Glomerular visceral epithelial cell (primary cell): ENCODE measurements at regions not wholly inside any gene's neighbourhood (a gene's known extent, or its start where the extent isn't known, plus 50 kb on each side); places are given as distances from the start of the nearest gene placed in this dataset.
"Not testable (repeated sequence)": the region's sequence is repeated elsewhere in the genome, so short reads cannot be mapped to it uniquely, and the experiment has no call there.

ENCODE experiments used
- DNase-seq: peaks from one replicate; pipeline ENCODE4 v3.0.0-alpha.2; 2016; ENCODE audit errors: extremely low spot score

- DNase-seq = no peak
Measured at GRCh38 chr16:86955136-86955855, 361.9 kb downstream of the C16orf95 start.

GRCh38 chr16:86956437-86956836, 360.8 kb downstream of the C16orf95 start:
- DNase-seq = no peak

DNA sequence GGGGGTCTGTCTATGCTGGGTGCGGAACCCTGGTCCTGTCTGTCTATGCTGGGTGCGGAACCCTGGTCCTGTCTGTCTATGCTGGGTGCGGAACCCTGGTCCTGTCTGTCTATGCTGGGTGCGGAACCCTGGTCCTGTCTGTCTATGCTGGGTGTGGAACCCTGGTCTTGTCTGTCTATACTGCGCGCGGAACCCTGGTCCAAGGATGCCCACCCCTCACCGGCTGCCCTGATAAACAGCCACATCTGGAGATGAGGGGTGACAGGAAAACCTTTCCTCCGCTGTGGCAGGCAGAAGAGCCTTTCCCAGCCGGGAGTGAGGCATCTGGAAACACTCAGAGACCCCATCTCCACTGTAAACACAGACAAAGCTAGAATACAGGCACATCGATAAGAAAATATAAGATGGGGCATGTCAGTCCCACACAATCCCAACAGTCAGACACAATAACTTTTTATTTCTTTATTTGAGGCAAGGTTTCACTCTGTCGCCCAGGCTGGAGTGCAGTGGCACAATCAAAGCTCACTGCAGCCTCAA, 359.5 kb downstream of the C16orf95 start:
- not testable (repeated sequence) for DNase-seq

DNA sequence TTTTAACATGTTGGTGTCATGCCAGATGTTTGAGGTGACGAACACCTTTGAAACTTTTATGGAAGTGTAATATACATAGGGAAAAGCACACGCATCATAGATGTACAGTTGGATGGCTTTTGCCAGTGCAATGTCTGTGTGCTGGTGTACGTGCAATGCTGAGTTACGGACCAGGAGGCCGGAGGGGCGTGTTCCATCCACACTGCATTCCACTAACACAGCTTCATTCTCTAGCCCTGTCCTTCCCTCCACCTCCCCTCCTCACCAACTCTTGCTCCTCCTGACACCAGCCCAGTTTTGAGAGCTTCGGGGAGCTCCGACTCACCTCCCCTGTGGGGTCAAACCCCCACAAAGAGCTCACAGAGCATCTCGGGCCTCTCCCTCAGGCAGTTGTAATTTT, 358.8 kb downstream of the C16orf95 start:
- DNase-seq = no peak

DNA sequence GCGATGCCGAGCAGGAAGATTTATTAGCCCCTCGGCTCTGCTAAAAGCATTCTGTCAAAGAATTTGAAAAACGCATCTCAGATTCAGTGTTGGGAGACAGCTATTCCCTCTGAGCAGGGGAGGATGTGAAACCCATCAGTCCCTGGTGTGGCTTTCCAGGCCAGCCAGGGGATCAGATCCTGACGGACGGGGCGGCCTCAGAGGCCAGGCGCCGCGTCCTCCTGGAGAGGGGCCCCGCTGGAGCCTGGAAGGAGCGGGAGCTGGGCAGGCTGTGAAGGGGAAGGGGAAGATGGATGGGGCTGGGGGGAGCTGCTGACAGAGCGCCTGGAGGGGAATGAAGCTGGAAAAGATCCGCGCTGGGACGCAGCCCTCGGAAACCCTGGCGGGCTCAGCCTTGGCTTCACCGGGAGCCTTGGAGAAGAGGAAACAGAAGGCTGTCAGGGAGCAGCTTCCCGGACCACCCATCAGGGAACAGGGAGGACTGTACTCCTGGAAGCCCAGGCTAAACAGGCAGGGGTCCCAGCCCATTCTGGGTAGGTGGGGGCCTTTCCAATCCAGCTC, 358.0 kb downstream of the C16orf95 start:
- no peak for DNase-seq

- DNase-seq = no peak
Measured at GRCh38 chr16:86959729-86960128, 357.5 kb downstream of the C16orf95 start.

DNA sequence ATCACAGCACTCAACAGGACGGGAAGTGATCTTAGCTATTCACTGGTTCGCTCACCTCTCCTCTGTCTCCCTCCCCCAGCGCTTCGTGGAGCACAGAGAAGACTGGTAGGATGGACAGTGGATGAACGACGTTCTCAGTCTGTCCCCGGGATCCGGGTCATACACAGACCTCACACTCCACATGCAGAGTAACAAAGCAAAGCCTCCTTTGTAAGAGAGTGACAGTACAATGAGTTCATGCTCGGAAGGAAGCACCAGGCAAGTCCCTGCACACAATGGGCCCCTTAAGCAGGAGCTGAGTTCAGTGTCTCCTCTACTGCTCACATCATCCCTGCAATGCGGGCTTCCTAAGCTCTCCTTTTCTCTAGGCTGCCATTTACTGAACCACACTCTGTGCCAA, 356.9 kb downstream of the C16orf95 start:
- no peak for DNase-seq

- DNase-seq = no peak
Measured at GRCh38 chr16:86961171-86961601, 356.0 kb downstream of the C16orf95 start.

DNA sequence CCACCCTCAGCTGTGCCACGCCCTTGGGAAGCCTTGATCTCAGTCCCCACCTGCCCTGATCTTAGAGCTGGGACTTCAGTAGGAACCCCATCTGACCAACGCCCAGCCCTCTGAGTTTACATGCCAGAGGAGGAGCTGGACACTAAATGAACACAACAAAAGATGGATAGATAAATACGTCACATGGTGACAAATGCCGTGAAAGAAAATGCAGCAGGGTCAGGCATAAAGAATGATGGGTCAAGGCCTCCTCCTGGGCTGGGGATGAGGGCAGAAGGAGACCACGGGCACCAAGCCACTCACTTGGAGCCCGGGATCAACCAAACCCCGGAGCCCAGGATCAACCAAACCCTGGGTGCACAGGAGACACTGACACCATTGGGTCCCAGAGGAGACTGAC, 354.9 kb downstream of the C16orf95 start:
- no peak for DNase-seq

GRCh38 chr16:86962913-86963312, 354.3 kb downstream of the C16orf95 start:
- no peak for DNase-seq

DNA sequence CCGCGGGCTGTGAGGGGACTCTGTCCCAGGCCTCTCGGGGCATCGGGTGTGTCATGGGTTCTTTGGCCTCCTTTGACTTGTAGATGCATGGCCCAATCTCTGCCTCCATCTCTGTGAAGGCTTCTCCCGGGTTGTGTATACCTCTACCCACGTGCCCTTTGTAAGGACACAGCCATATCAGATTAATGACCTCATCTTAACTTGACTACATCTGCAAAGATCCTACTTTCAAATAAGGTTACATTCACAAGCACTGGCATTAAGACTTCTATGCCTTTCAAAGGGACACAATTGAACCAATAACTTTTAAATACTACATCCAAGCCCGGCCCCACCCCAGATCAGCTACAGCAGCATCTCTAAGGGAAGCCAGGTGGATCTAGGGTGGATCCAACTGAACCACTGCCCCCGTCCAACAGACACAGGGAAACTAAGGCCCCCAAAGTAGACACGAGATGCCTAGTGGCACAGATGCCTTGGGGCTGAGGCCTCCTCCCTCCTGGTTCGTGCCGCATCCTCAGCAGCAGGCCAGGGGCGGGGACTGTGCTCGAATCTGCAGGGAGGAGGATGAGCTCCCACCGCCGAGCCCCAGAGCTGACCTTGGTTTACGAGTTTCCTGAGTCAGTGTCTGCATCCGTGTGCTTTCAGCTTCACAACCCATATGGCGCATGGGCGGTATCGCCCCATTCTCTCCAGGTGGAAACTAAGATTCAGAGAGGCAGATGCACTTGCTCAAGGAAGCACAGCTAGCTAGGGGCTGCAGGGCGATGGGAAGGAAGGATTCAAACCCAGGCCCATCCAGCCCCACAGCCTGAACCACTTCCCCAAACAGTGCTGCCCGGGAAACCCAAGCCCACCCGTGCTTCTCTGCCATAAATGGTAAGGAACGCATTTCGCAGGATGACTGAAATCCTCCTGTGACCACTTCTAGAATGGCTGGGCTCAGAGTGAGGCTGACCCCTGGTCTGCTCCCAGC, 353.3 kb downstream of the C16orf95 start:
- no peak for DNase-seq

- no peak for DNase-seq
Measured at GRCh38 chr16:86964796-86965241, 352.4 kb downstream of the C16orf95 start.

DNA sequence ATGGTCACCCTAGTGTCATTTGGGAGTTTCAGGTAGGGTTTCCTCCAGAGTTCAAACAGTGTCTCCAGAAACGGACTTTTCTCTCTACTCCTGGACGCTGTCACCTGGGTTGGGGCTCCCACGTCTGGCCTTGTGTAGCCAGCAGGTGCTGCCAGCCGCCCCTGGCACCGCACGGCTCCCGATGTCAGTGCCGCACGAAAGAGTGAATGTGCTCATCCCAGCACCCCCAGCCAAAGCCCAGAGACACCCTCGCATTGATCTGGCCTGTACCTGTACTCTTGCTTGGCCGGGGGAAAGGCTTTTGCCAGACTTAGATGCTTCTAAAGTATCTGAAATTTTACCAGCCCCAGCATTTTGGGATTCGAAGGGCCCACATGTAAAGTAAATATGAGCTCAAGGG, 351.9 kb downstream of the C16orf95 start:
- no peak for DNase-seq

DNA sequence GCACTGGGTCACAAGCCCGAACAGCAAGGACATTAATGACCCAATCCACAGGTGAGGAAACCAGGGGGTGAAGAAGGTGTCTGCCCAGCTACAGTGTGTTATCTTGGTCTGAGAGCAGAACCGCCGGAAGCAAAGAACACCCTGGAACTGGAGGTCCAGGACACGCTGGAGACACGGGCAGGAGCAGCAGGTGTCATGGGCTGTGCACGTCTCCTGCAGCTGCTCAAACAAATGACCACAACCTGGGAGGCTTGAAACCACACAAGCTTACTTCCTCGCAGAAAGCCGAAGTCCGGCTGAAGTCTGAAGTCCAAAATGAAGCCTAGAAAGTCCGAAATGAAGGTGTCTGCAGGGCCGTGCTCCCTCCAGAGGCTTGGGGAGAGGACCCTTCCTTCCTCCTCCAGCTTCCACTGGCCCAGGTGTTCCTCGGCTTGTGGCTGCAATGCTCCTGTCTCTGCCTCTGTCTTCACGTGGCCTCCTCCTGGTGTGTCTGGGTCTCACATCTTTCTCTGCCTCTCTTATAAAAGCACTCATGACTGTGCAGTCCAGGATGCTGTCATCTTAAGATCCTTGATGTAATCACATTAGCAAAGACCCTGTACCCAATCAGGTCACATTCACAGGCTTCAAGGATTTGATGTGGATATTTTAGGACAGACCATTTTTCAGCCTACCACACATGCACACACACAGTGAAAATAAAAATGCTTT, 351.2 kb downstream of the C16orf95 start:
- peak; percentile 12 for DNase-seq

GRCh38 chr16:86966777-86967176, 350.4 kb downstream of the C16orf95 start:
- peak; percentile 43 for DNase-seq

DNA sequence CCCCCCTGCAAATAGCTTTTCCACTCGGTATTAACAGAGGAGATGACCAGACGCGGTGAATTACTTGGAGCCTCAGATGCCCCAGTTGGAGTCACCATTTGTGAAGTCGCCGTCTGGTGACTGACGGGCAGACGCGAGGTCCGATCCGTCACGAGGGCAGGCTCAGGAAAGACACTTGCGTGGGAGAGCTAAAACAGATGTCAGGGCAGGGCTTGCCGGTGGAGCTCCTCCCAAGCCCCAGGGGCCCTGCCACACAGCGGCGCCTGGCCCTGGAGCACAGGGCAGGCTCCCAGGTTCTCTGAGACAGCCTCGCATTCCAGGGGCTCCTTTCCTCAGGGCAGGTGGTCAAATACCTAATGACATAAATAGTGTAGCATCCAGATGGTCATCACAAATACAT, 348.3 kb downstream of the C16orf95 start:
- DNase-seq = no peak

DNA sequence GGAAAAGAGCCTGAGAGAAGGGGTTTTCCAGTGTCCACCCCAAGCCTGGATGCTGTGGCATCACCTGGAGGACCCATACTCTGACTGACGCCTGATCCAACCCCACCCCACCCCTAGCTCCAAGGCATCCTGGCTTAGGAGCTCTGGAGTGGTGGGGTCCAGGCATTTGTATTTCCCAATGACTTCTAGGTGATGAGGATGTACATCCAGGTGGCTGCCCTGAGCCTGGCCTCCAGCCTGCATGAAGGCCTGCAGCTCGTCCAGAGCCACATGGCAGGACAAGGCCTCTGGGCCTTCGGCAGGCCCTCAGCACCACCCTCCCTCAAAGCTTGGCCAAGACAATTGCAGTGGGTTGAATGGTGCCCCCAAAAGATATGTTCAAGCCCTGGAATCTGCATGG, 347.5 kb downstream of the C16orf95 start:
- DNase-seq = no peak

DNA sequence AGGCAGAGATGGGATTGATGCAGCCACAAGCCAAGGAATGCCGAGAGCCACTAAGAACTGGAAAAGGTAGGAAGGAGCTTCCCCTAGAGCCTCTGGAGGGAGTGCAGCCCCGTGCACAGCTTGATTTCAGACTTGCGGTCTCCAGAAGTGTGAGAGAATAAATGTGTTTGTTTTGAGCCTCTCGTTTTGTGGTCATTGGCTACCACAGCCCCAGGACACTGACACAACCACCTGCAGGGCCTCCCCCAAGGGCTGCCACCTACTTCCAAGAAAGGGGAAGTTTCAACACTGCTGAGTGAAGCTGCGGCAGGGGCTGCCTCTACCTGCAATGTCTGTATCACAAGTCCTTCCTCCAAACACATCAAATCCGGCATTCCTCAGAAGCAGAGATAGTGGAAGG, 346.9 kb downstream of the C16orf95 start:
- no peak for DNase-seq

GRCh38 chr16:86970726-86971125, 346.5 kb downstream of the C16orf95 start:
- DNase-seq = no peak

DNA sequence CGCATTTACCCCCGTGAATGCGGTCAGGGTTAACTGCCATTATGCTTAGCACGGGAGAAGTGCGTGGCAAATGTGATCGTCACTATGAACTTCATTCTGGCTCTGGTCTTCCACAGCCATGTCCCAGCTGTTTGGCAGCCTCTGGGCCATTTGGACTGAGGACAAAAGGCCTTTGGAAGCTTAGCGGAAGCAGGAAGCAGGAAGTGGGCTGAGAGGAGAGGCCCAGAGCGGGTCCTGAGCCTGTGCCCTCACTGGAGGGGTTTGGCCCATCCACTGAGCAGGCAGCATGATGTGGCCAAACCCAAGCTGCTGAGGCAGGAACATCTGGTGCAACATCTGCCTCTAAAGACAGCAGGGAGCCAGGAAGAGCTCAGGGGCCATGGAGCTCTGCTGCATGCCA, 345.9 kb downstream of the C16orf95 start:
- no peak for DNase-seq

DNA sequence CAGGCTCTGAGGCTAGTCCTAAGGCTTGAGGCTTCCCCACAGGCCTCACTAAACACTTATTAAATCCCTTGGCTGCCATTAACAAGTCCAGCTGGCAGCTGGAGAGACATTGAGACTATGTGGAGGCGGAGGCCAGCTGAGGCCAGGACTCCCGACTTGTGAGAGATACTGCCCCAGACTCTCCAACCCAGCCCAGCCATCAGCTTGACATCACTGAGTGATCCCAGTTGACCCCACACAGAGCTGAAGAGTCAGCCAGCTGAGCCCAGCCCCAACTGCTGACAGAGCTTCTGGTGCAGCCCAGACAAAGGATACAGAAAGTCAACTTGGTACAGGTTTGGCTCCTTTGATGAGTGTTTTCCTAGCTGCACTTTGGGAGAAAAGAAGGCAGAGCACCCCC, 343.1 kb downstream of the C16orf95 start:
- no peak for DNase-seq

GRCh38 chr16:86975445-86975844, 341.7 kb downstream of the C16orf95 start:
- peak; percentile 96 for DNase-seq
